ENCODE measurements at regions not wholly inside any gene's neighbourhood (a gene's known extent, or its start where the extent isn't known, plus 50 kb on each side); places are given as distances from the start of the nearest gene placed in this dataset.

GRCh38 chr6:140155451-140156126 lies 781.1 kb upstream of the CITED2 start:
- no peak for TF ChIP-seq ZNF274 (IDR thresholded peaks at IDR 0.05; ENCODE audit: low read depth, low read length)
- TF ChIP-seq SUZ12 (IDR thresholded peaks at IDR 0.05; ENCODE audit: extremely low read depth, insufficient read depth, insufficient read length), result no peak
- no peak for TF ChIP-seq YY1 (IDR thresholded peaks at IDR 0.05; ENCODE audit: insufficient read depth, insufficient read length)
